Left ventricle myocardium superior (tissue), 1 donor: ENCODE measurements at regions not wholly inside any gene's neighbourhood (a gene's known extent, or its start where the extent isn't known, plus 50 kb on each side); places are given as distances from the start of the nearest gene placed in this dataset.
"Not testable (repeated sequence)": the region's sequence is repeated elsewhere in the genome, so short reads cannot be mapped to it uniquely, and the experiment has no call there.

ENCODE experiments used
- ATAC-seq: fragments of 200-7000 bp; cut with Tn5 transposase; one replicate; pipeline ENCODE4 v1.9.1; 2020; ENCODE audit warnings: mild to moderate bottlenecking, moderate library complexity
- DNase-seq: peaks from one replicate; pipeline ENCODE4 v3.0.0-alpha.2; 2020
- intact Hi-C: fragments of 100-400 bp; cut with micrococcal nuclease; formaldehyde crosslinking; loops from one replicate; pipeline ENCODE4 v1.11.0; 2022
- donor health status: DM: no; HTN: yes; CAD: no; lungs with severe emphysema.

DNA sequence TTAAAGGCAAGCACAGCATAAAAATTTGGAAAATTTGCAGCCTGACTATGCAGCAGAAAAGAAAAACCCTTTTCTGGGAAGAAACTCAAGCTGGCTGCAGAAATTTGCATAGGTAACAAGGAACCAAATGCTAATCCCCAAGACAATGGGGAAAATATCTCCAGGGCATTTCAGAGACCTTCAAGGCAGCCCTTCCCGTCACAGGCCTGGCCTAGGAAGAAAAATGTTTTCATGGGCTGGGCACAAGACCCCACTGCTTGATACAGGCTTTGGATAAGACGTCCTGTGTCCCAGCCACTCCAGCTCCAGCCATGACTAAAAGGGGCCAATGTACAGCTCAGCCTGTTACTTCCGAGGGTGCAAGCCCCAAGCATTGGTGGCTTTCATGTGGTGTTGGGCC lies 717.6 kb downstream of the TDRD15 start:
- intact Hi-C loops = no loop called here
- DNase-seq = no peak
- no peak for ATAC-seq

DNA sequence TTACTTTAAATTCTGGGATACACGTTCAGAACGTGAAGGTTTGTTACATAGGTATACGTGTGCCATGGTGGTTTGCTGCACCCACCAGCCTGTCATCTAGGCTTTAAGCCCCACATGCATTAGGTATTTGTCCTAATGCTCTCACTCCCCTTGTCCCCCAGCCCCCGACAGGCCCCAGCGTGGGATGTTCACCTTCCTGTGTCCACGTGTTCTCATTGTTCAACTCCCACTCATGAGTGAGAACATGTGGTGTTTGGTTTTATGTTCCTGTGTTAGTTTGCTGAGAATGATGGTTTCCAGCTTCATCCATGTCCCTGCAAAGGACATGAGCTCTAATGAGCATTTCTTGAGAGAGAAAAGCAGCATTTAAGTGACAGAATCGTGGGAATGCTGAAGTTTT lies 726.6 kb downstream of the TDRD15 start:
- intact Hi-C loops, DNase-seq, ATAC-seq: not testable (repeated sequence)

DNA sequence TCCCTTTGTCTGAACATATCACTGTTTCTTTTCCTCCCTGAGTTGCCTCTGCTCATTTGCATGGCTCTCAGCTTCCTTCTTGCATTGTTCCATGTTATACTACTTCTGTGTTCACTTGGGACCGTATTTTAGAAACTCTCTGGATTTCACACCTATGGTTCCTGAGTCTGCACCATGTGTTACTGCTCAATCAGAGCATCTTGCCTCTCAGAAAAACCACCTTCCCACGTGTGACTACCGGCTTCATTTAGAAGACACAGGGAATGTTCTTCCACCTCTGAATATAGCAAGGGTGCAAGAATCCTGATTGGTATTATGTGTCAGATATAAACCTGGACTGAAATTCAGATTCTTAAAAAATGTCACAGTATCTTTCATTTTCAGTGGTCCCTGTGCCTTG lies 731.2 kb downstream of the TDRD15 start:
- ATAC-seq (no peak), DNase-seq (no peak)
- intact Hi-C loops = no loop called here

DNA sequence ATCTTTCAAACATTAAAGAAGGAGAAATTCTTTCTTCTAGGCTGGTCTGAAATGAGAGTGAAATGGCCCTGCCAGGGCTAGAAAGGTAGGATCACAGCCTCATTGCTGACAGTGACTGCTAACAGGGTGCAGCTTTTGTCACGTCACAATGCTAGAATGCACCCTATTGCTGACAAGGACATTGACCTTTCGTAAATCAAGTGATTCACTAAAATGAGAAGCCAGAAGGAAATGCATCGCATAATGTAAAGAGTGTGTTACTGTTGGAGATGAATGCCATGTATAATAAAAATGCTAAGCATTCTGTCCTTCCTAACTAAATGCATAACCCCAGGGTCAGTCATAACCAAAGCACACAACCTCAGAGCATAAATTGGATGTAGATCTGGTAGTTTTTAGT lies 732.9 kb downstream of the TDRD15 start:
- DNase-seq = no peak
- intact Hi-C loops = no loop called here
- ATAC-seq = no peak

DNA sequence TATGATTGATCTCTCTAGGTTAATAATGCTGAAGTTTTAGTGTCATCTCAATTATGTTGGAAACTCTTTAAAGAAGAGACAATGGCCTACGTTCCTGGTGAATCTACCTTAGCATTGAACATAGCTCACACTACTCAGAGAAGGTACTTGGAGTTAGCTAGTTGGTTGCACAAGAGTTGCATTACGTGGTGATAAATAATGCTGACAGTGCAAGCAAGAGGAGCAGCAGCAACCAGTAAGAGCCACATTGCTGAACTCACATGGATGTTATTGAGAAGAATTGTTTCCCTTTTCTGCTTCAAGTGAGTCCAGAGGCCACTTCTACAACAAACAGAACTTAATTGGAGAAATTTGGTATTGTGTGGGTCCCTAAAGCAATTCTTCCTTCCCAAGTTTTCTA lies 737.1 kb downstream of the TDRD15 start:
- intact Hi-C loops = no loop called here

DNA sequence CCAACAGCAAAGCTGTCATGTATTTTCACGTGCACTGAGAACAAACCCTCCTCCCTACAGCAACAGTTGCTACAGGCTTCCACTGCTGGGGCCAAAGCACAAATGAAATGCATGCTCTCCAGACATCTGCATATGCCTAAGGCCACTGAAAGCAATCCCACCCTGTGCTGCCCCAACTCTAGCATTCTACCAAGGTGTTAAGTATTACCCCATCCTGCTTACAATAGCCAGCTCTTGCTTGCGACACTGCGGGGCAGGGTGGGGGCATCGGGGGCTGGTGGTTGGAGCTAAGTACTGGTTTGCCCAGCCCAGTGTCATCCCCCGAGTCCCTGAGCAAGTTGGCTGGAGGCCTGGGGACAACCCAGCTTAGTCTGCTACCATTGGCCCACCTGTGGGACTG lies 742.5 kb downstream of the TDRD15 start:
- no peak for ATAC-seq

More for the DNA sequence above, 737.1 kb downstream of the TDRD15 start:
- ATAC-seq (no peak), DNase-seq (no peak)

DNA sequence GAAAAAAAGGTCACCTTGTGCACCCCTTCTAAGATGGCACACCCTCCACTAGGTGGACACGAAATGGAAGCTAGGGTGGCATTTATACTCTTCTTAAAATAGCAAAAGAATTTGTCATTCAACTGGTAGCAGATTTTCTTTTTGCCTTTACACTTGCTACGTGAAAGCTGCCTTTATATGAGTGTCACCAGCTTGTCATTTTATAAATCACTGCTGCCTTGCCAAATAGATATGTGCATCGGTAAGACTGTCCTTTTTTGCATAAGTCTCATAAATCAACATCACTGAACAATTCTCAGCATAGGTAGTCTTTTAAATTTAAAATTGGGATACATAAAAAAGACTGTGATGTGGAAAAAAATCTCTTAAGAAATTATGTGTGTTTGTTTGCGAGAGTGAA lies 764.1 kb downstream of the TDRD15 start:
- intact Hi-C loops = no loop called here
- ATAC-seq (no peak), DNase-seq (no peak)

More for the DNA sequence above, 742.5 kb downstream of the TDRD15 start:
- DNase-seq = no peak
- intact Hi-C loops = no loop called here

DNA sequence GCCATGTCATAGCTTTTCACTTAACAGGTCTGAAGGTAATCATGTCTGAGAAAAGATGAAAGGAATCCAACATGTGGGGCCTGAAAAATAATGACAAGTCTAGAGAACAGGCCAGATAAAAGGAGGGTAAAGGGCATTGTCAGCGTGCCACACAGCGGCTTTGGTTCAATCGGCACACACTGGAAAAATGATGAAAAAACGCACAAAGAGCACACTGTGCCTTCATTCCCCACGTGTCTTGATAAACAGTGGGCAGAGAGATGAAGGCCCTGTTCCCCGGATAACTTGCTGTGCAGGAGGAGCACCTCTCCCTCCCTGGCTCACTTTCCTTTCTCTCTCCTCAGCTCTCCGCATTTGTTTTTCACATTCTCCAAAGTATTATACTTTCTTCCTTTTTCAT lies 766.3 kb downstream of the TDRD15 start:
- no peak for DNase-seq
- intact Hi-C loops = no loop called here
- ATAC-seq = no peak

DNA sequence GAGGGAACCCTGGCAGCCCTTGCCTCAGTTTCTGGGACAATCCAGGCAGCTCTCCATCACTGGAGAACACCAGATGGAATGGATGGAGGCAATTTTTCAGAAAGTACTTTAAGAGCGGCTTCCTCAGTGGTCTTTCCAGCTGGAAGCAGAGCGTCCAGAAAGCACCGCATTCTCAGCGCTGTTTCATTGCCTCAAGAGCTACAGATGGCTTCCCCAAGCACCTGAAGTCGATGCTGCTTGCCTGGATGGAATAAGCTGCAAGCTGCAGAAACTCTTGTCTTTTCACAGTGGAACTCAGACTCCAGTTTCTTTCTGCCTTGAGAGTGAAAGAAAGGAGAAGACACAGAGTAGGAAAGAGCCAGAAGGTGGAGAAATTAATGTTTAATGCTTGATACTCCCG lies 766.9 kb downstream of the TDRD15 start:
- DNase-seq (no peak), ATAC-seq (no peak)
- intact Hi-C loops = no loop called here

DNA sequence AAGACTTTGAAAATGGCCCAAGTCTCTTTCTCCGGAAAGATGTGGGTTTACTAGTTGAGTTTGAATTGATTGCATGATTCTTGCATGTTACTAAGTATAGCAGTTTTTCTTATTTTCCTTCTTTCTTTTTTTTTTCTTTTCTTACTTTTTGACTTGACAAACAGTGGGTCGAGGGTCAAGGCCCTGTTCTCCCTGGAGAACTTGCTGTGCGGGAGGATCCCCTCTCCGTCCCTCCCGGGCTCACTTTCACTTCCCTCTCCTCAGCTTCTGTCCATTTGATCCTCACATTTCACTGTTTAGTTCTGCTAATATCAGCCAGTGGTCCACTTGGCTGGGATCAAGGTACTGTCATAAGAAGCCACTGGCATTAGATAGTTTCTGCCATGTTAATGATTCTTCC lies 767.4 kb downstream of the TDRD15 start:
- ATAC-seq = no peak
- no peak for DNase-seq
- intact Hi-C loops = no loop called here

DNA sequence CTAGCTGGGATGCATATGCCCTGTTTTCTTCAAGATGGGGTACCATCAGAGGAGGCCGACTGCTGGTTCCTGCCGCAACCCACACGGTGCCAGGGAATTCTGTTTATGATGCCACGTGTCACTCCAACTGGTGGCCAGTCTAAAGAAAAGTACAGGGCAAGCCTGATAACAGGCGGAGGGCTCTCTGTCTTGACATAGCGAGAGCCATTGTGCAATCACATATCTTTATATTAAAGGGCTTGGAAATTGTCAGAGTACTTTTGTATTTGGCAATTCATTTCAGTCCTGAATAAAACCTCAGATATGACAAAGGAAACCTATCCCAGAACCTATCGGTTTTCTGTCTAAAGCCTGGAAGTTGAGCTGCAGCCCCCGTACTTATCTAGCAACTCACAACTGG lies 768.4 kb downstream of the TDRD15 start:
- ATAC-seq (no peak), DNase-seq (no peak)

DNA sequence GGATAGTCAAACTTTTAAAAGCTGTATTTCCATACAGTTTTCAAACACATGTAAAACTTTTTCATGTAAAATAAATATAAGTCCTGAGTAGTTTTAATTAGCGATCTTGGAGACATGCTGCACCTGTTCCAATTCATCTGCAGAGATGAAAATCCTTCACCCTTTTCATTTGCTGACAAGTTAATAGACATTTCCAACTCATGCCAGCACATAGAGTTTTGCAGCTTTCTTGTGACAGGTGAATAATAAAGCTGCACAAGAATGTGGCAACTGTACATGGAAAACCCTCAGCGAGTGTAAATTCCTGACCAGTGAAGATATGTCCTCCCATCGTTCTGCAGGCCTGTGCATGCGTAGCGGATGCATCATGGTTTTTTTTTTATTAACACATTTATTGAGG lies 771.4 kb downstream of the TDRD15 start:
- DNase-seq = no peak
- intact Hi-C loops = no loop called here
- ATAC-seq = no peak

More for the DNA sequence above, 768.4 kb downstream of the TDRD15 start:
- intact Hi-C loops = no loop called here

DNA sequence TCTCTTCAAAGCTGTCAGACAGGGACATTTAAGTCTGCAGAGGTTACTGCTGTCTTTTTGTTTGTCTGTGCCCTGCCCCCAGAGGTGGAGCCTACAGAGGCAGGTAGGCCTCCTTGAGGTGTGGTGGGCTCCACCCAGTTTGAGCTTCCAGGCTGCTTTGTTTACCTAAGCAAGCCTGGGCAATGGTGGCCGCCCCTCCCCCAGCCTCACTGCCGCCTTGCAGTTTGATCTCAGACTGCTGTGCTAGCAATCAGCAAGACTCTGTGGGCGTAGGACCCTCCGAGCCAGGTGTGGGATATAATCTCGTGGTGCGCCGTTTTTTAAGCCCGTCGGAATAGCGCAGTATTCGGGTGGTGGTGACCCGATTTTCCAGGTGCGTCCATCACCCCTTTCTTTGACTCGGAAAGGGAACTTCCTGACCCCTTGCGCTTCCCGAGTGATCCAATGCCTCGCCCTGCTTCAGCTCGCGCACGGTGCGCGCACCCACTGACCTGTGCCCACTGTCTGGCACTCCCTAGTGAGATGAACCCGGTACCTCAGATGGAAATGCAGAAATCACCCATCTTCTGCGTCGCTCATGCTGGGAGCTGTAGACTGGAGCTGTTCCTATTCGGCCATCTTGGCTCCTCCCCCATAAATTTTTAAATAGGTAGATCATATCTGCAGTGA lies 785.1 kb downstream of the TDRD15 start:
- intact Hi-C loops, ATAC-seq, DNase-seq: not testable (repeated sequence)

DNA sequence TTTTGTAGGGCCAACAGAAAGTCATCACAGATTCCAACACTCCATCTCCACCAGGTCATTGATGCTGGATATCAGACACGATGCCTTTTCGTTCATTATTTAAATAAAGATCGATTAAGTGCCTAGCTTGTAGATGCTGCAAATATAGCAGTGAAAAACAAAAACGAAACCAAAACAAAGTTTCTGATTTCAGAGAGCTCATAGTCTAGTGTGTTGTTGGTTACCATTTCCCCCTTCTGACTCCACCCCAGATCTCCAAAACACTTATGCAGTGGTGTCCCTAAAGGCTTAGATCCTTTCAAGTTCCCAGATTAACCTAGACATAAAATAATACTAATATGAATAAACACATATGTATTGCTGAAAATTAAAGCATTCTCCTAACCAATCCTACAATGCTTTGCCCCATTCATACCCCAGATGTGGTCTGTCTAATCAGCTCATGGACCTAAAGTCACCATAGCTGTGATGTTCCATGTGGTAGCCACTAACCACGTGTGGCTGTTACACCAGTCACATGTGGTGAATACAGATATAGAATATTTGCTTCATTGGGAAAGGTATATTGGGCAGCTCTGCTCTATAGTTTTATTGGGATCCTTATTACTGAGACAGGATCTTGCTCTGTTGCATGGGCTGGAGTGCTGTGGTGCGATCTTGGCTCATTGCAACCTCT lies 787.2 kb downstream of the TDRD15 start:
- intact Hi-C loops = no loop called here
- no peak for ATAC-seq

DNA sequence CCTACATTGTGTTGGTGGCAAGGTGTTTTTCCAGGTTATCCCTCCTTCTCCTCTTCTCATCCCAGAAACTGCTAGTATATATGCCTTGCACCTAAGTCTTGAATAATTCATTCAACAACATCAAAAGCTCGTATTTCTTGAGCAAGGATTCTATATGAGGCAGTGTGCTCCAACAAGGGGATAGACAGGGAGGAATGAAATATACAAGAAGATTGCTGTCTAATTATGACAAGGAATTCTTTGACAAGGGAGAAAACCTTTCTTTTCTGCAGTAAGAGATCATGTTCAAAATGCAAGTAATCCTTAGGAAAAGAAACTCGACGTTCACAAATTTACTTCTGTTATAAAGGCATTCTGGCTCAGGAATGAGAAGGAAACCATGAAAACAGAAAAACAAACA lies 788.6 kb downstream of the TDRD15 start:
- ATAC-seq (no peak), DNase-seq (no peak)
- intact Hi-C loops = no loop called here

More for the DNA sequence above, 787.2 kb downstream of the TDRD15 start:
- DNase-seq = no peak

DNA sequence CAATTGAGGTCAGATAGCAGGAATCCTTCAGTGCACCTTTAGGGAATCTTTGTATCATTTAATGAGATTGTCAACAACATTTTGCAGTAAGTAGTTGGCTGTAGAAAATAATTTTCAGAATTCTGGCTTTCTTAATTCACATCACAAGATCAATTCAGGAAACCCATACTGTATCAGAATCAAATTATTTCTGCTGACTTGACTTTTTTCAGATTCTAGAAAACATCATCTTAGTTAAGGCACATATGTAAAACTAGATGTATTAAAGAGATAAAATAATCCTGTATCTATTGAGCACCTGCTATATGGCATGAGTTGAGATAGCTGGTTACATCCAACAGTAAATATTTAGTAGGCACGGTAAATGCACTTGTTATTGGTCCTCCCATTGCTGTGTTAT lies 791.4 kb downstream of the TDRD15 start:
- DNase-seq (no peak), ATAC-seq (no peak)
- intact Hi-C loops = no loop called here

DNA sequence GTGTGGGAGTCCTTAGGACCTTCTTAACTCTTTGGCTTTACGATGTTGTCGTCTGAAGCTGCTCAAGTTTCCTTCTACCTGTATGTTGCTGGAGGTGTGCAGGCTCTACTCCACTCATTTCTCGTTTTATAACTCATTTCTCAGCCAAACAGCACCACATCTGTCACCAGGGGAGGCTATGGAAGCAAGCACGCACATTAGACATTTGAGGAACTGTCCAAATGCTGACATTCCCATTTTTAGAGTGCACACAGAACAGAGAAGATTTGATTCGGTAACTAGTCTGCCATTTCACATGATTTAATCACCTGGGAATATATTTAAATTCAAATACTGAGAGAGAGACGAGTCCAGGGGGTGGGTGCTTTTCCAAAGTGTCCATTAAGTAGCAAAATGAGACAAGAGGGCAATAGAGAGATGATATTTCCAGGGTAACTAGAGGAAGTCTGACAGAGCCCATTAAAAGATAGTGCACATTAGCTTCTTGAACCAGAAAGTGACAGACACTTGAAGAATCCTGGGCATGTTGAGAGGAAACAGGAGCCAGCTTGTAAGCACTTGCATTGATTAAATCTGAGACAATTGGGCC lies 793.3 kb downstream of the TDRD15 start:
- ATAC-seq (no peak), DNase-seq (no peak)
- intact Hi-C loops = no loop called here

DNA sequence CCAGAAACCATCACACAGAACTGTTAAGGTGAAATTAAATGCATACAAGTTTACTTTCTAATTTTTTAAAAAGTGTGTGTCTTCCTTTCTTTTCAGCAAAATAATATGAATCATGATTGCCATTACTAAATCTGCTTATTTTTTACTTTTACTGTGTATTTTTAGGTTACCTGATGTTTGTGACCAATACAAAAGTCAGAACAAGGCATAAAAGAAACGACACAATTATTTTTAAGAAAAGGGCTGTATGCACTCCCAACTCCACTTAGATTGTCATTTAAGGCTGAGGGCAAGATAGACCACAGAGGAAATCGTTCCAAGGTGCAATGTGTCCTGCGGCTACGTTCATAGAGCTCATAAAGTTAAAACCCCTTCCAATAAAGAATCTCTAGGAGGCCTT lies 797.0 kb downstream of the TDRD15 start:
- no peak for ATAC-seq
- intact Hi-C loops = no loop called here
- DNase-seq = no peak

DNA sequence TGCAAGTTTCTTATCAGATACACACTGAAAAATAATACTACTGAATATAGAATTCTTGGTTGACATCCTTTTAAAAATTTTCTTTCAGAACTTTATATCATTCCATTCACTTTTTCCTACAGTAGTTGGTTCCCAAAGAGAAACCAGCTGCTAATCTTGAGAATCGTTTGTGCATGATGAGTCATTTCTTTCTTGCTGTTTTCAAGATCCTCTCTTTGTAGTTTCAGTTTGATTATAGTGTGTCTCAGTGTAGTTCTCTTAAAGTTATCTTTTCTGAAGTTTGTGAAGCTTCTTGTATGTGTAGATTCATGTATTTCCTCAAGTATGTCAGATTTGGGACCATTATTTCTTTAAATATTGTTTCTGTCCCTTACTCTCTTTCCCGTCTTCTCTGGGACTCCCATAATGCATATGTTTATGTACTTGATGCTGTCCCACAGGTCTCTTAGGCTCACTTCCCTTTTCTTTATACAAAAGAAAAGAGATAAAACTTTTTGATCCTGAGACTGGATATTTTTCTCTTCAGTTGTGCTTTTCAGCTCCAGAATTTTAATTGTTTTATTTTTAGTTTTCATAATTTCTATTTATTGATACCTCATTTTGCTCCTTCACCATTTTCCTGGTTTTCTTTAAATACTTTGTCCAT lies 801.0 kb downstream of the TDRD15 start:
- no peak for ATAC-seq
- DNase-seq = no peak
- intact Hi-C loops = no loop called here

DNA sequence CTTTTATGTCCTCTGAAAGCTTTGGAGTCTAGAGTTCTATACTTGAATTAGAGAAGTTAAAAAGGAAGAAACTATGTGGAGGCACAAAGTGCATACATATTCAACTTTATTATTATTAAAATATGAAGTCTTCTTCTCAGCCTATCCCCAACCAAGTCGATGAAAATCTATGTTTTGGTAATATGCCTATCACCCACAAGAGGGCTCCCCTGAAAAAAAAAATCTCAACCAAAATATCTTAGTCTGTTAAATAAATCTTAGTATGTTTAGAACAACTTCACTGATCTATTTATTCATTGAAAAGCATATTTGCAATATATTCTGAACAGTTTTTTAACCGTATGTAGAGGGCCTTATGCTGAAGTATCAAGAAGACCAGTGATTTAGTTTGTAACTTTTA lies 804.5 kb downstream of the TDRD15 start:
- ATAC-seq (no peak), DNase-seq (no peak)
- intact Hi-C loops = no loop called here
